Endothelial cell of umbilical vein (primary cell): ENCODE measurements at regions not wholly inside any gene's neighbourhood (a gene's known extent, or its start where the extent isn't known, plus 50 kb on each side); places are given as distances from the start of the nearest gene placed in this dataset.

Experiments used
- BruUV-seq: library from RNA; stranded (reverse); fragments of 400-500 nt; replicated peaks from 2 replicates; lab custom pipeline; 2021; lab: Mats Ljungman, UMichigan
- CTCF ChIA-PET: fragments of 300-600, 350-600 bp; sonication (Branson Sonifier 250); formaldehyde crosslinking; loops from one replicate; lab custom pipeline; 2021; ENCODE audit warnings: antibody characterized with exemption, inconsistent platforms; lab: Charles Lee
- POLR2A ChIA-PET: fragments of 300-600, 350-600 bp; sonication (Branson Sonifier 250); formaldehyde crosslinking; loops from one replicate; lab custom pipeline; 2021; ENCODE audit warnings: antibody characterized with exemption, inconsistent platforms; lab: Charles Lee
- DNase-seq: peaks from one replicate; pipeline ENCODE4 v3.0.0-alpha.2; 2011; ENCODE audit warnings: low read depth, low spot score
- FAIRE-seq: peaks from 2 replicates; lab custom pipeline; 2011; peaks lifted over from hg19 to GRCh38; lab: Jason Lieb, UNC
- H2AFZ ChIP-seq: 2 replicates; pipeline ENCODE4 v1.6.0; 2012; ENCODE audit warnings: low read depth, low read length, control low read depth, inconsistent platforms
- H3K27ac ChIP-seq: 2 replicates; pipeline ENCODE4 v1.5.1; 2011; ENCODE audit warnings: low read depth, mild to moderate bottlenecking, control low read depth, low read length, moderate library complexity; ENCODE audit not compliant: insufficient read depth
- H3K27me3 ChIP-seq, 2 experiments: 2 replicates each; pipeline versions ENCODE4 v1.6.0 to v1.6.1; 2011; ENCODE audit warnings: low read length in 2 of 2, mixed read lengths in 1 of 2; ENCODE audit not compliant: control insufficient read depth in 2 of 2, insufficient read depth in 2 of 2
- H3K36me3 ChIP-seq, 2 experiments: 2 replicates in 1 of 2; 3 replicates in 1 of 2; pipeline ENCODE4 v1.5.1; 2011; ENCODE audit warnings: low read length in 2 of 2, mild to moderate bottlenecking in 1 of 2, moderate library complexity in 1 of 2; ENCODE audit not compliant: control insufficient read depth in 2 of 2, insufficient read depth in 2 of 2; ENCODE audit errors: extremely low read depth in 1 of 2
- H3K4me1 ChIP-seq: 3 replicates; pipeline ENCODE4 v1.5.1; 2011; ENCODE audit warnings: mild to moderate bottlenecking, low read length; ENCODE audit not compliant: control insufficient read depth, insufficient read depth; ENCODE audit errors: extremely low read depth
- H3K4me2 ChIP-seq: 2 replicates; pipeline ENCODE4 v1.6.1; 2011; ENCODE audit warnings: low read length, control low read depth, mixed read lengths; ENCODE audit not compliant: insufficient read depth
- H3K4me3 ChIP-seq, 3 experiments: fragments of 200-600 bp in 1 of 3; sonication (generic), shearing (Covaris generic) in 1 of 3; replicated peaks in 1 of 3; 2 replicates each; pipeline ENCODE4 v1.5.1; 2011 to 2016; ENCODE audit warnings: control low read depth in 3 of 3, low read length in 3 of 3, mild to moderate bottlenecking in 2 of 3, inconsistent platforms in 1 of 3, low read depth in 1 of 3, moderate library complexity in 1 of 3; ENCODE audit not compliant: insufficient read depth in 1 of 3
- H3K79me2 ChIP-seq: 2 replicates; pipeline ENCODE4 v1.6.0; 2012; ENCODE audit warnings: low read length, inconsistent platforms; ENCODE audit not compliant: control insufficient read depth, insufficient read depth
- H3K9ac ChIP-seq: replicated peaks from 2 replicates; pipeline ENCODE3; 2011; ENCODE audit warnings: low read length, control low read depth; ENCODE audit not compliant: insufficient read depth; ENCODE audit errors: extremely low read depth
- H3K9me1 ChIP-seq: replicated peaks from 3 replicates; pipeline ENCODE4 v1.6.0; 2011; ENCODE audit warnings: mild to moderate bottlenecking, low read length; ENCODE audit not compliant: control insufficient read depth, insufficient read depth; ENCODE audit errors: extremely low read depth
- H3K9me3 ChIP-seq: replicated peaks from 2 replicates; pipeline ENCODE4 v1.5.1; 2012; ENCODE audit warnings: low read length, inconsistent platforms; ENCODE audit not compliant: control insufficient read depth, insufficient read depth
- H4K20me1 ChIP-seq: replicated peaks from 2 replicates; pipeline ENCODE3; 2011; ENCODE audit warnings: mild to moderate bottlenecking, low read length; ENCODE audit not compliant: control insufficient read depth, insufficient read depth; ENCODE audit errors: extremely low read depth
- CTCF ChIP-seq, 2 donors: IDR thresholded peaks; 1 replicate in 1 of 2; 2 replicates in 1 of 2; pipeline ENCODE4 v1.5.1; 2011; ENCODE audit warnings: low read length in 2 of 2, mild to moderate bottlenecking in 2 of 2, moderate library complexity in 2 of 2, control low read depth in 1 of 2, inconsistent platforms in 1 of 2, low read depth in 1 of 2; ENCODE audit not compliant: insufficient read depth in 1 of 2; ENCODE audit errors: extremely low read depth in 1 of 2
- EZH2 ChIP-seq: IDR thresholded peaks from 2 replicates; pipeline ENCODE4 v1.6.1; 2012; ENCODE audit warnings: borderline replicate concordance, low read depth, mild to moderate bottlenecking, moderate library complexity, low read length, inconsistent platforms; ENCODE audit not compliant: severe bottlenecking
- FOS ChIP-seq: IDR thresholded peaks from 2 replicates; pipeline ENCODE4 v1.6.1; 2011; ENCODE audit warnings: mild to moderate bottlenecking, low read length, moderate library complexity, borderline replicate concordance; ENCODE audit not compliant: insufficient read depth
- GATA2 ChIP-seq: IDR thresholded peaks from 2 replicates; pipeline ENCODE4 v1.7.0; 2011; ENCODE audit warnings: low read depth, mild to moderate bottlenecking, moderate library complexity, mixed read lengths, low read length; ENCODE audit not compliant: insufficient read length, insufficient read depth
- JUN ChIP-seq: IDR thresholded peaks from 2 replicates; pipeline ENCODE4 v1.6.1; 2011; ENCODE audit warnings: borderline replicate concordance, low read depth; ENCODE audit not compliant: insufficient read length, insufficient read depth
- MAX ChIP-seq: IDR thresholded peaks from 2 replicates; pipeline ENCODE4 v1.6.1; 2011; ENCODE audit not compliant: insufficient read depth, insufficient read length
- POLR2A ChIP-seq: IDR thresholded peaks from 2 replicates; pipeline ENCODE4 v1.6.1; 2012; ENCODE audit warnings: low read depth, mild to moderate bottlenecking, control low read depth, low read length
- POLR2AphosphoS5 ChIP-seq: IDR thresholded peaks from 2 replicates; pipeline ENCODE4 v1.6.1; 2012; ENCODE audit warnings: low read depth, mild to moderate bottlenecking, control low read depth, low read length, moderate library complexity; ENCODE audit not compliant: insufficient read depth
- dilution Hi-C: fragments of 300-500 bp; cut with MboI; formaldehyde crosslinking; loops from one replicate; pipeline ENCODE4 v1.15.0; 2019; ENCODE audit warnings: low sequenced_read_pairs; ENCODE audit not compliant: extremely low pct_ligation_motif_present
- intact Hi-C: fragments of 100-400 bp; cut with micrococcal nuclease; formaldehyde crosslinking; loops from one replicate; pipeline ENCODE4 v1.10.0; 2022

- Histone ChIP-seq H3K27me3 (no peaks in the 10 kb centered on the region), H3K4me2 (no peak overlapping the region), H3K36me3 (no peaks in the 10 kb centered on the region), H3K27ac (no peak overlapping the region), H3K9ac (no peak overlapping the region), H3K79me2 (no peaks in the 10 kb centered on the region), H3K9me1 (no peaks in the 10 kb centered on the region), H2AFZ (no peak overlapping the region), H3K9me3 (peaks cover 2% of the 10 kb centered on the region), H3K4me1 (no peaks in the 10 kb centered on the region), H3K4me3 (no peak overlapping the region), H4K20me1 (no peaks in the 10 kb centered on the region)
- DNase-seq (no peak), FAIRE-seq (no peak)
- dilution Hi-C loops (no loop called here), intact Hi-C loops (no loop called here)
- CTCF ChIA-PET: no interaction called here
- no peak for TF ChIP-seq MAX
- TF ChIP-seq FOS: no peak
- TF ChIP-seq EZH2: no peak
- TF ChIP-seq POLR2A: no peak
- no peak for TF ChIP-seq CTCF (IDR thresholded peaks at IDR 0.05; ENCODE audit: extremely low read depth in 1 of 2, insufficient read depth in 1 of 2, low read depth in 1 of 2, low read length in 2 of 2)
- TF ChIP-seq POLR2AphosphoS5: no peak
- BruUV-seq: no TSS peak
- POLR2A ChIA-PET: no interaction called here
These were observed 579.4 kb upstream of the PFKP start for GRCh38 chr10:2487921-2488320.

- POLR2A ChIA-PET: no interaction called here
- Histone ChIP-seq H3K27ac (no peak overlapping the region), H3K4me1 (no peaks in the 10 kb centered on the region), H3K27me3 (no peaks in the 10 kb centered on the region), H3K9ac (no peak overlapping the region), H3K79me2 (no peaks in the 10 kb centered on the region), H3K4me3 (no peak overlapping the region), H3K9me1 (no peaks in the 10 kb centered on the region), H3K36me3 (no peaks in the 10 kb centered on the region), H3K4me2 (no peak overlapping the region), H2AFZ (no peak overlapping the region), H4K20me1 (no peaks in the 10 kb centered on the region), H3K9me3 (peaks cover 6% of the 10 kb centered on the region)
- BruUV-seq: no TSS peak
- no peak for TF ChIP-seq GATA2
- no peak for TF ChIP-seq JUN
- TF ChIP-seq POLR2AphosphoS5: no peak
- no peak for TF ChIP-seq POLR2A
- no peak for DNase-seq
- FAIRE-seq: no peak
- intact Hi-C loops (no loop called here), dilution Hi-C loops (no loop called here)
- CTCF ChIA-PET: no interaction called here
These were observed 588.7 kb upstream of the PFKP start for GRCh38 chr10:2478656-2479055.
